Smooth muscle cell (in vitro differentiated cells): ENCODE measurements at regions not wholly inside any gene's neighbourhood (a gene's known extent, or its start where the extent isn't known, plus 50 kb on each side); places are given as distances from the start of the nearest gene placed in this dataset.

ENCODE experiments used
- DNase-seq: peaks from one replicate; lab custom pipeline; 2025; ENCODE audit not compliant: unreplicated experiment; lab: John Stamatoyannopoulos, UW
- H2AFZ ChIP-seq: fragments of 200-600 bp; sonication (generic); 2 replicates; pipeline ENCODE4 v1.6.0; 2016; ENCODE audit warnings: antibody characterized with exemption, low read depth, mild to moderate bottlenecking
- H3F3A ChIP-seq: fragments of 200-600 bp; sonication (generic); 2 replicates; pipeline ENCODE4 v1.6.0; 2017; ENCODE audit warnings: antibody characterized with exemption, low read depth
- H3K27ac ChIP-seq: fragments of 200-600 bp; sonication (generic); 2 replicates; pipeline ENCODE4 v1.5.1; 2016; ENCODE audit warnings: low read depth, mild to moderate bottlenecking
- H3K27me3 ChIP-seq: fragments of 200-600 bp; sonication (generic); 2 replicates; pipeline ENCODE4 v1.6.1; 2016; ENCODE audit warnings: low read depth, mild to moderate bottlenecking
- H3K36me3 ChIP-seq: fragments of 200-600 bp; sonication (generic); 2 replicates; pipeline ENCODE4 v1.5.1; 2016; ENCODE audit warnings: low read depth
- H3K4me1 ChIP-seq: fragments of 200-600 bp; sonication (generic); 2 replicates; pipeline ENCODE4 v1.5.1; 2016; ENCODE audit warnings: low read depth
- H3K4me2 ChIP-seq: fragments of 200-600 bp; sonication (generic); 2 replicates; pipeline ENCODE4 v1.6.0; 2016; ENCODE audit warnings: mild to moderate bottlenecking
- H3K4me3 ChIP-seq: fragments of 200-600 bp; sonication (generic); 2 replicates; pipeline ENCODE4 v1.5.1; 2016; ENCODE audit warnings: mild to moderate bottlenecking
- H3K79me2 ChIP-seq: fragments of 200-600 bp; sonication (generic); 2 replicates; pipeline ENCODE4 v1.6.0; 2016; ENCODE audit warnings: low read depth, mild to moderate bottlenecking
- H3K9ac ChIP-seq: fragments of 200-600 bp; sonication (generic); 2 replicates; pipeline ENCODE4 v1.6.0; 2016; ENCODE audit warnings: low read depth
- H3K9me3 ChIP-seq: fragments of 200-600 bp; sonication (generic); replicated peaks from 2 replicates; pipeline ENCODE4 v1.5.1; 2016; ENCODE audit warnings: low read depth
- H4K20me1 ChIP-seq: fragments of 200-600 bp; sonication (generic); 2 replicates; pipeline ENCODE4 v1.6.0; 2016; ENCODE audit warnings: low read depth
- WGBS: methylation state at CpG from one replicate; pipeline ENCODE4 v1.1.7; 2016; ENCODE audit warnings: low lambda C conversion rate; 5-methylcytosine and 5-hydroxymethylcytosine counted together
- TF ChIP-seq, protein P1 (sequence below): fragments of 200-600 bp; sonication (generic); IDR thresholded peaks from 2 replicates; pipeline ENCODE4 v1.5.1; 2017; ENCODE audit warnings: borderline replicate concordance, mild to moderate bottlenecking, antibody characterized with exemption; ENCODE audit not compliant: insufficient read depth, poor library complexity, severe bottlenecking

DNA sequence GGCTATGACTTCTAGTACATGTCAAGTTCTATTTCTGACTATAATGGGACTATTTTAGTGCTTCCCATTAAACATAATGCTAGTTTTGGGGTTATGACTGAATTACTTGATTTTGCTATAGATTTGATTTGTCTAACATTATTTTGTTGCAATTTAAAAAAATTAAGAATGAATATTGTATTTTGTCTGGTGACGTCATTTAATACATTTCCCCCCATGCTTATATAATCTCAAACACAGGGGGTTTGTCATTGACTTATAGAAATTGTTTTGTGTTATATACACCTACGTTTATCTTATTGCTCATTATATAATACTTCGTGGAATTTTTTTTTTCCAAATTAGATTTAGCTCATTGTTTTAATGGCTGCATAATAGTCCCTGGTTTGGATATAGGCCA is 270.3 kb upstream of the VLDLR start:
- Histone ChIP-seq H3F3A (no peaks in the 10 kb centered on the region), H3K27ac (no peak overlapping the region), H3K9me3 (no peaks in the 10 kb centered on the region), H3K36me3 (no peaks in the 10 kb centered on the region), H3K4me2 (no peak overlapping the region), H4K20me1 (no peaks in the 10 kb centered on the region), H3K4me1 (no peaks in the 10 kb centered on the region), H2AFZ (no peak overlapping the region), H3K9ac (no peak overlapping the region), H3K79me2 (no peaks in the 10 kb centered on the region), H3K27me3 (no peaks in the 10 kb centered on the region), H3K4me3 (no peak overlapping the region)
- no peak for DNase-seq
- 93% methylated on average over 3 of the region's 3 CpGs for WGBS
- TF ChIP-seq, protein P1, sequence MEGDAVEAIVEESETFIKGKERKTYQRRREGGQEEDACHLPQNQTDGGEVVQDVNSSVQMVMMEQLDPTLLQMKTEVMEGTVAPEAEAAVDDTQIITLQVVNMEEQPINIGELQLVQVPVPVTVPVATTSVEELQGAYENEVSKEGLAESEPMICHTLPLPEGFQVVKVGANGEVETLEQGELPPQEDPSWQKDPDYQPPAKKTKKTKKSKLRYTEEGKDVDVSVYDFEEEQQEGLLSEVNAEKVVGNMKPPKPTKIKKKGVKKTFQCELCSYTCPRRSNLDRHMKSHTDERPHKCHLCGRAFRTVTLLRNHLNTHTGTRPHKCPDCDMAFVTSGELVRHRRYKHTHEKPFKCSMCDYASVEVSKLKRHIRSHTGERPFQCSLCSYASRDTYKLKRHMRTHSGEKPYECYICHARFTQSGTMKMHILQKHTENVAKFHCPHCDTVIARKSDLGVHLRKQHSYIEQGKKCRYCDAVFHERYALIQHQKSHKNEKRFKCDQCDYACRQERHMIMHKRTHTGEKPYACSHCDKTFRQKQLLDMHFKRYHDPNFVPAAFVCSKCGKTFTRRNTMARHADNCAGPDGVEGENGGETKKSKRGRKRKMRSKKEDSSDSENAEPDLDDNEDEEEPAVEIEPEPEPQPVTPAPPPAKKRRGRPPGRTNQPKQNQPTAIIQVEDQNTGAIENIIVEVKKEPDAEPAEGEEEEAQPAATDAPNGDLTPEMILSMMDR: no peak

DNA sequence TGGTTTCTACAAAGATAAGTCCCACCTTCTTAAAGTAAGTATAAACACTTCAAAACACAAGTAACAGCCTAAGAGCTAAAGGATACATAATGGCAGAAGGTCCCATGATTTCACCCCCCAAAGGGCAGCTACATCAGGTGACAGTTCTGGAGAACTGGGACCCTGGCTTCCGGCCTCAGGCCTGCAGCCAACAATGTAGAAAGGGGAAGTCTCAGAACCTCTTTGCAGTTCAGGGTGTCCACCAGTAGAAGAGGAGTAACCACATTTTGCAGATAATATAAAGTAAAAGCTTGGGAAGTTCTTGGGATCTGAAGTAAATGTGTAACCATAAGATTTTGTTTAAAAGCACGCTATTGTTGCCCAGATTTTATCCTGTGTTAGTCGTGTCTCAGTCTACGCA is 267.4 kb upstream of the VLDLR start:
- Histone ChIP-seq H4K20me1 (no peaks in the 10 kb centered on the region), H3F3A (no peaks in the 10 kb centered on the region), H3K36me3 (no peaks in the 10 kb centered on the region), H3K9ac (no peak overlapping the region), H3K27me3 (no peaks in the 10 kb centered on the region), H3K79me2 (no peaks in the 10 kb centered on the region), H3K4me3 (no peak overlapping the region), H2AFZ (no peak overlapping the region), H3K4me1 (peaks cover 5% of the 10 kb centered on the region), H3K4me2 (no peak overlapping the region), H3K9me3 (no peaks in the 10 kb centered on the region), H3K27ac (no peak overlapping the region)
- TF ChIP-seq, protein P1: no peak
- whole genome bisulfite sequencing: 94% methylated on average over 4 of the region's 4 CpGs
- DNase-seq: no peak

DNA sequence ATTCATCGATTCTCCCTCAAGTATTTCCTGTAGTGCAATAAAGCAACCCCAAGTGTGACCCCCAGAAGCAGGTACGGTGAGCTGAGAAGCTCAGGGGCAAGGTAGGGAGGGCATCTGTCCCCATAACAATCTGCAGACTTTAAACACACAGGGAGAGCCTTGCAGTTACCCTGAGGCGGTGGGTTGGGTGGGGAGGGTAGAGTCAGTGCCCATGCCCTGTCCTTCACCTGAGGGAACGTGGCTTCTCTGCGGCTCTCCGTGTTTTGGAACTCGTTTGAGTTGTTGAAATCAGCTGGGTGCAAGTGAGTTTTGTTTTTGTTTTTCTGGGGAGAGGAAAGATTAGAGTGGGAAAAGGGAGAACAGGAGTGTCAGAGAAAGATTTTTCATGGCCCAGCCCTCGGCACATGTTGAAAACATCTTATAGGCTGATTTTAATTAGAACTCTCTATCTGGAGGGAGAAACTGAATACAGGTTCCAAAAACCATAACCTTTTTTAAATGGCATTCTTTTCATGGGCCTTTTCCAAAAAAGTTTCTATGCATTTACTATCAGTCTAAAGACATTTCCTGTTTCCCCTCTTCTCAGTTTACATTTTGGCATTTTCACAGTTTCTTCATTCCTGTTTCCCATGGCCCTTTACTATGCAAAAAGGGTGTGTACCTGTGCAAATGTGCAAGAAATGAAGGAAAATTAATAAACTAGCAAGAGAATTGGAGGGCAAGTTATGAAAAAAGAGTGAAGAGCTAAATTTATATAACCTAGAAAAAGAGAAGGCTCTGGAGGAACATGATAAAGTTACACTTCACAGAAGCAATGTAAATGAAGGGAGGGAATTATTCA is 266.5 kb upstream of the VLDLR start:
- TF ChIP-seq, protein P1: no peak
- no peaks in the 10 kb centered on the region for H4K20me1 ChIP-seq
- H2AFZ ChIP-seq: no peak overlapping the region
- H3F3A ChIP-seq: no peaks in the 10 kb centered on the region
- no peaks in the 10 kb centered on the region for H3K27me3 ChIP-seq
- no peak overlapping the region for H3K27ac ChIP-seq
- peaks cover 13% of the 10 kb centered on the region for H3K4me1 ChIP-seq
- WGBS: 73% methylated on average over 8 of the region's 8 CpGs
- no peak overlapping the region for H3K4me3 ChIP-seq
- H3K9me3 ChIP-seq: no peaks in the 10 kb centered on the region
- no peaks in the 10 kb centered on the region for H3K36me3 ChIP-seq
- no peak overlapping the region for H3K4me2 ChIP-seq
- H3K9ac ChIP-seq: no peak overlapping the region
- no peaks in the 10 kb centered on the region for H3K79me2 ChIP-seq
- DNase-seq: no peak

DNA sequence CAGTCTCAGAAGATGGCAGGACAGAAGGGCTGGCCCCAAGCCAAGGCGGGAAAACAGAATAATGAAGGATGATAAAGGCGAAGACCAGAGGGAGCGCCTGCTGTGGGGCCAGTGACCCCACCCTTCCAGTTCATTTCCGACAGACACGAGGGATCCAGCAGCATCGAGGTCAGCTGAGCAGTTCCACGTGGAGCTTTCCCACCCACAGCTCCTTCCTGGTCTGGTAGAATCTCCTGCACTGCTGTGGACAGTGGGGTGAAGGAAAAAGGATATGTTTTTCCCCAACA is 265.9 kb upstream of the VLDLR start:
- Histone ChIP-seq H4K20me1 (no peaks in the 10 kb centered on the region), H3K4me1 (peaks cover 19% of the 10 kb centered on the region), H3K9ac (no peak overlapping the region), H3K4me3 (no peak overlapping the region), H3K27ac (no peak overlapping the region), H3K36me3 (no peaks in the 10 kb centered on the region), H3F3A (no peaks in the 10 kb centered on the region), H3K79me2 (no peaks in the 10 kb centered on the region), H3K9me3 (no peaks in the 10 kb centered on the region), H2AFZ (no peak overlapping the region), H3K27me3 (no peaks in the 10 kb centered on the region), H3K4me2 (no peak overlapping the region)
- DNase-seq: no peak
- 71% methylated on average over 7 of the region's 7 CpGs for WGBS
- TF ChIP-seq, protein P1: no peak
